ENCODE measurements at regions not wholly inside any gene's neighbourhood (a gene's known extent, or its start where the extent isn't known, plus 50 kb on each side); places are given as distances from the start of the nearest gene placed in this dataset.

- Histone ChIP-seq H3K4me3 (no peak overlapping the region), H3K27me3 (no peaks in the 10 kb centered on the region), H3K4me1 (no peaks in the 10 kb centered on the region), H3K36me3 (no peaks in the 10 kb centered on the region), H3K27ac (replicated peaks in 1 of 4) (no peak overlapping the region), H3K9me3 (peaks cover 0 to 9% (median 0%) of the 10 kb centered on the region in 4 donors)
- 78% methylated on average over 1 of the region's 1 CpG for whole genome bisulfite sequencing
- intact Hi-C loops (cut with DNase I), result no loop called here
- TF ChIP-seq CTCF (IDR thresholded peaks at IDR 0.05), result no peak
- TF ChIP-seq POLR2A (IDR thresholded peaks at IDR 0.05; ENCODE audit: low read depth), result no peak
- TF ChIP-seq EP300 (IDR thresholded peaks at IDR 0.05), result no peak
- TF ChIP-seq POLR2AphosphoS5 (IDR thresholded peaks at IDR 0.05), result no peak
- DNase-seq (ENCODE audit: extremely low spot score), result no peak
Observed at GRCh38 chr14:43464968-43465367, 1042.1 kb downstream of the FSCB start.

- H3K36me3 ChIP-seq, result no peaks in the 10 kb centered on the region
- no peak overlapping the region for H3K4me3 ChIP-seq
- 54% methylated on average over 5 of the region's 5 CpGs for WGBS
- H3K27ac ChIP-seq (replicated peaks in 1 of 4), result no peak overlapping the region
- no peaks in the 10 kb centered on the region for H3K4me1 ChIP-seq
- intact Hi-C loops (cut with DNase I), result no loop called here
- TF ChIP-seq CTCF (IDR thresholded peaks at IDR 0.05) (no peak), POLR2AphosphoS5 (IDR thresholded peaks at IDR 0.05) (no peak), POLR2A (IDR thresholded peaks at IDR 0.05; ENCODE audit: low read depth) (no peak), EP300 (IDR thresholded peaks at IDR 0.05) (no peak)
- peaks cover 0 to 14% (median 0%) of the 10 kb centered on the region in 4 donors for H3K9me3 ChIP-seq
- DNase-seq (ENCODE audit: extremely low spot score), result no peak
- H3K27me3 ChIP-seq, result no peaks in the 10 kb centered on the region
Observed at GRCh38 chr14:43449291-43449690, 1057.8 kb downstream of the FSCB start.

- no peak for TF ChIP-seq EP300 (IDR thresholded peaks at IDR 0.05)
- TF ChIP-seq POLR2AphosphoS5 (IDR thresholded peaks at IDR 0.05), result no peak
- TF ChIP-seq POLR2A (IDR thresholded peaks at IDR 0.05; ENCODE audit: low read depth), result no peak
- no peak for TF ChIP-seq CTCF (IDR thresholded peaks at IDR 0.05)
- Histone ChIP-seq H3K27me3 (no peaks in the 10 kb centered on the region), H3K9me3 (peaks cover 0 to 3% (median 0%) of the 10 kb centered on the region in 4 donors), H3K36me3 (no peaks in the 10 kb centered on the region), H3K27ac (replicated peaks in 1 of 4) (no peak overlapping the region), H3K4me1 (no peaks in the 10 kb centered on the region), H3K4me3 (no peak overlapping the region)
- intact Hi-C loops (cut with DNase I), result no loop called here
- DNase-seq (ENCODE audit: extremely low spot score), result no peak
- WGBS, result 68% methylated on average over 3 of the region's 3 CpGs
Observed at GRCh38 chr14:43438056-43438455, 1069.0 kb downstream of the FSCB start.

GRCh38 chr14:43418324-43418723 lies 1088.8 kb downstream of the FSCB start:
- H3K36me3 ChIP-seq, result no peaks in the 10 kb centered on the region
- no peak overlapping the region for H3K27ac ChIP-seq (replicated peaks in 1 of 4)
- no peaks in the 10 kb centered on the region for H3K27me3 ChIP-seq
- TF ChIP-seq CTCF (IDR thresholded peaks at IDR 0.05) (no peak), POLR2AphosphoS5 (IDR thresholded peaks at IDR 0.05) (no peak), POLR2A (IDR thresholded peaks at IDR 0.05; ENCODE audit: low read depth) (no peak), EP300 (IDR thresholded peaks at IDR 0.05) (no peak)
- H3K9me3 ChIP-seq, result peaks cover 0 to 9% (median 0%) of the 10 kb centered on the region in 4 donors
- intact Hi-C loops (cut with DNase I), result no loop called here
- H3K4me3 ChIP-seq, result no peak overlapping the region
- WGBS, result 63% methylated on average over 4 of the region's 4 CpGs
- H3K4me1 ChIP-seq, result no peaks in the 10 kb centered on the region
- DNase-seq (ENCODE audit: extremely low spot score), result no peak

- Histone ChIP-seq H3K36me3 (no peaks in the 10 kb centered on the region), H3K9me3 (no peaks in the 10 kb centered on the region), H3K4me1 (peaks cover 0 to 5% (median 0%) of the 10 kb centered on the region in 4 donors), H3K4me3 (no peak overlapping the region), H3K27ac (replicated peaks in 1 of 4) (no peak overlapping the region), H3K27me3 (no peaks in the 10 kb centered on the region)
- intact Hi-C loops (cut with DNase I), result no loop called here
- 75% methylated on average over 2 of the region's 2 CpGs for WGBS
- no peak for DNase-seq (ENCODE audit: extremely low spot score)
- TF ChIP-seq CTCF (IDR thresholded peaks at IDR 0.05), result no peak
- TF ChIP-seq POLR2A (IDR thresholded peaks at IDR 0.05; ENCODE audit: low read depth), result no peak
- TF ChIP-seq EP300 (IDR thresholded peaks at IDR 0.05), result no peak
- no peak for TF ChIP-seq POLR2AphosphoS5 (IDR thresholded peaks at IDR 0.05)
Observed at GRCh38 chr14:43413084-43413483, 1094.0 kb downstream of the FSCB start.
